EL (cell line): ENCODE measurements at regions not wholly inside any gene's neighbourhood (a gene's known extent, or its start where the extent isn't known, plus 50 kb on each side); places are given as distances from the start of the nearest gene placed in this dataset.

Experiments
- DNase-seq: peaks from one replicate; pipeline ENCODE4 v3.0.0-alpha.2; 2016

DNA sequence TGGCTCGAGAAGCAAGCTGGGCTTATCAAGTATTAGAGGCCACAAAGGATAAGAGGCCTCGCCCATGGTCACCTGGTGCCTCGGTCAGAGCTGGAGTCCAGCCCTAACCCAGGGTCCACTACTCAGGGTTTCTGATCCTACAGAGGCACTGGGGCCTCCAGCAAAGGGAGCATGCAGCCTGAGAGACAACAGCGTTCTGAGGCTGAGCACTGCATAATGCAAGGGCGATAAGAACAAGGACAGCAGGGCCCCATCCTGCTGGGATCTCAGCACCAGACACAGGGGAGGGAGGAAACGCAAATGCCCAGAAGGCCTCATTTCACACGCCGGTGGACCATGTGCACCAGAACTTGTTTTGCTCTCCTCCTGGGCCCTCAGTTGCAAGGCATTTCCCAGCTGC, 63.0 kb downstream of the C5orf15 start:
- DNase-seq = no peak

DNA sequence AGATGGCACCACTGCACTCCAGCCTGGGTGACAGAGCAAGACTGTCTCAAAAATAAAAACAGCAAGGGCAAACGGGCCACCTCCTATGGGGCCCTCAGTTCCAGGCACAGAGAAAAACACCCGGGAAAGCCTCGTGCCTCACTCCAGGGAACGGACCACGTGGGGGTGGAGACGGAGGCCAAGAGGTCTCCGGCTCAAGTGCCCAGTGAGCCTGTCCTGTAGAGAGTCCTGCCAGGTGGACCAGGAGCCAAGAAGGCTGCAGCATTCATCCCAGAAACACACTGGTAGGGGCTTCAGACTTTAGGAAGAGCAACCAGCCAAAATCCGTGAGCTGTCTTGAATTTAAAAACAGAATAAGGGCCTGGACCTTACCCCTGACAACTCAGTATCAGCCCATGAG, 63.8 kb downstream of the C5orf15 start:
- DNase-seq = no peak

DNA sequence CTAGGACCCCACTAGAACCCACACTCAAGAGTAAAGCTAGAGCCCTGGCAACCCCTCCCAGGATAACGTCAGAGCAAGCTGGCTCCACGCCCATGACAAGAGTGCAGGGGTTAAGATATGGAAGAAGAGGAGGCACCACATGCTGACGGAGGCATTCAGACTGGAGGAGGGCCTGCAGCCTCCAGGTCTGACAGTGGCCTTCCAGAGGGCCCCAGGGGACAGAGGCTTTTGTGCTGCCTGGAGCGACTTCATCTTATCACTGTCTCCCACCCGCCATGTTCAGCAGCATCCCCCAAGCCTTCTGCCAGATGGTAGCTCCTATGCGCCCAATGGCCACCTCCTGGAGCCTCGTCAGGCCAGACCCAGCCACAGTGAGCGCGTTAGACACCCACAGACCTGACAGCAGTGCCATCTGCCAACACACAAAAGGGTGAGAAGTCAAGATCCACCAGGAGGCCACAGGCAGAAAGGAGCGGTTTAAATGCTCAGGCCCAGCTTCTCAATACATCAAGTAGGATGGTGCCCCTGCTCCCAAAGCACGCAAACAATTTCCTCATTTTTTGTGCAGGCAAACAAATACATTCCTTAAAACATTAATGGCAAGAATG, 65.8 kb downstream of the C5orf15 start:
- no peak for DNase-seq

DNA sequence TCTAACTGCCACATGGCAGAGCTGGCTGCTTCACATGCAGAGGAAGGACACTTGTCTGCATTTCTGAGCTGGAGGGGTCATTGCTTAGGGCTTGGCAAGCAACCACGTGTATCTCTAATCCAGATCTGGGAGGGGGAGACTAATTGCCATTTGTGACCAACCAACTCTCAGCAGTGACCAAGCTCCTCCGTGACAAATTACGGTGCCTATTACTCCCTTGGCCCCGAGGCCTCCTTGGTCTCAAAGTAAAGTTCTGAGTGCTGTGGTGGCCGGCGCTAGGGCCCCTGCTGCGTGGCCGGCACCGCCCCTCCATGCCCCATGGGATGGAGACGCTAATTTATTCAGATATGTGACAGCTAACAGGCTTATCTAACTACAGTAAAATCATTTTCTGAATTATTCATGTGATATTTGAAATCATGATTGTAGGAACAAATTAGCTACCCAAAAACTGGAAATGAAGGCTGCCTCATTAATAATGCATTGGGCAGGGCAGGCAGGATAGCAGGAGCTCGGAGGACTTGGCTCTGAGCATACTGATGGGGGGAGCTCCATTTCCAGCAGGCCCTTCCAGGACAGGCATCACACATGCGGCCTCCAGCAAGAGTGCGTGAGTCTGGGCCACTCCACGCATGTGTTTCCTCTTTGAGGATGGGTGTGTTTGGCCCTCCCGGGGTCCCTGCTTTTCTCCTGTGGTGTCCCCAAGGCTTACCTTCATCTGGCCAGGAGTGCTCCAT, 67.7 kb downstream of the C5orf15 start:
- DNase-seq = no peak

DNA sequence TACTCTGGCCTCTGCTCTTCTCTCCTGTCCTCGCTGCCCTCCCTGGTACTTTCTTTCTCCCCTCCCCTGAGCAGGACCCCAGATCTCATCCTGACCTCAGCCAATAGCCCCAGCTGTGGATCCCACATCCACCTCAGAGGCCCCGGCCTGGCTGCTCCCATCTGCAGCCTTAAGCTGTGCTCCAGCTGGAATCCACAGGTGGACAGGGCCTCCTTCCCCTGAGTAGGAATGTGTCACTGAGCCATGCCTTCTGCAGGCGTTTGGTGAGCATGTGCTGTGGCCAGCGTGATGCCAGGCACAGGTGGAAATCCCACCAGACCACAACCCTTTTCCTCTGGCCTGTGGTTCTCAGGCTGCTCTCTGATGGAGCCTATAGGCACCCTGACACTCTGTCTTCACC, 68.9 kb downstream of the C5orf15 start:
- DNase-seq = no peak

DNA sequence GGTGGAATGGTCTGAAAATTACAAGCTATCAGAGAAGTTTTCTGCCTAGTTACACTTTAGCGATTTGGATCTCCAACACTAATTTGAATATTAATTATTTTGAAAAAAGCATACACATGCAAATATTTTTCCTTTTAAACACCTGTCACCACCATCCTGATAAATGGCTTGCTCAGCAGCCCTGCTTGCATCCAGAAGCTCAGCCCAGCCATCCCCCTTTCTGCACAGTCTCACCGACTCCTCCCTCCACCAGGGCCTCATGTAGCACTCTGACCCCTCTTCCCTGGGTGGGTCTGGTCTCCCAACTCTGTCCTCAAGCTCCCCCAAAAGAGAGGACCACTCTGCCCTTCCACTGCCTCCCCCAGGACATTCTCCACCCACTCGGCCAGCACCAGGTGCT, 70.0 kb downstream of the C5orf15 start:
- no peak for DNase-seq

DNA sequence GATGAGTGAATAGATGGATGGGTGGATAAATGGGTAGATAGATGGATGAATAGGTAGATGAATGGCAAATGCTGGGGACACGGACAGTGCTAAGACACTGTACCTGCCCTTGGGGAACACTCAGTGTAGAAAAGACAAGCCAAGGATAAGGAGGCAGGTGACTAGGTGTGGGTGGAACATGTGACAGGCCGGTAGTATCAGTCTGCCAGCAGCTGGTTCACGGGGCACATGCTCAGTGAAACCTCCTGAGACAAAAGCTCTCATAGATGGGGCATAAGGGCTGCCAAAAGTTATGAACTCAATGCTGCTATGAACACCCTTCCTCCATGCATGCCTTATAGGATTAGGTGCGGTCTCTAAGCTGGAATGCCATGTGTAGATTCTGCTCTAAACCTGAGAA, 71.0 kb downstream of the C5orf15 start:
- DNase-seq = no peak

DNA sequence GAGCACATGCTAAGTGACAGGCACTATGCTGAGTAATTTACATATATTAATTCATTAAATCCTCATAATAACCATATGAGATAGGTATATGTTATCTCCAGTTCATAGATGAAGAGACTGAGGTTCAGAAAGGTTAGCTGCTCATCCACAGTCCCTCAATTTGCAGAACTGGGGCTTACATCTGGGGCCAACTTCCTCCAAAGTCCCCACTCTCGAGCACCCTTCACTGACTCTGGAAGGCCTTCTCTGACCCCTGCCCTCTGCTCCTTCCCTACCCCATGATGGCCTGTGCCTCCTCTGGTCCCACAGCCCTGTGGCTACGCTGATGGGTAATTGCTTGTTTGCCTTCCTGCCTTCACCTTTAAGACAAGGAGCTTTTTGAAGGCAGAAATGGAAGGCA, 71.6 kb downstream of the C5orf15 start:
- no peak for DNase-seq

DNA sequence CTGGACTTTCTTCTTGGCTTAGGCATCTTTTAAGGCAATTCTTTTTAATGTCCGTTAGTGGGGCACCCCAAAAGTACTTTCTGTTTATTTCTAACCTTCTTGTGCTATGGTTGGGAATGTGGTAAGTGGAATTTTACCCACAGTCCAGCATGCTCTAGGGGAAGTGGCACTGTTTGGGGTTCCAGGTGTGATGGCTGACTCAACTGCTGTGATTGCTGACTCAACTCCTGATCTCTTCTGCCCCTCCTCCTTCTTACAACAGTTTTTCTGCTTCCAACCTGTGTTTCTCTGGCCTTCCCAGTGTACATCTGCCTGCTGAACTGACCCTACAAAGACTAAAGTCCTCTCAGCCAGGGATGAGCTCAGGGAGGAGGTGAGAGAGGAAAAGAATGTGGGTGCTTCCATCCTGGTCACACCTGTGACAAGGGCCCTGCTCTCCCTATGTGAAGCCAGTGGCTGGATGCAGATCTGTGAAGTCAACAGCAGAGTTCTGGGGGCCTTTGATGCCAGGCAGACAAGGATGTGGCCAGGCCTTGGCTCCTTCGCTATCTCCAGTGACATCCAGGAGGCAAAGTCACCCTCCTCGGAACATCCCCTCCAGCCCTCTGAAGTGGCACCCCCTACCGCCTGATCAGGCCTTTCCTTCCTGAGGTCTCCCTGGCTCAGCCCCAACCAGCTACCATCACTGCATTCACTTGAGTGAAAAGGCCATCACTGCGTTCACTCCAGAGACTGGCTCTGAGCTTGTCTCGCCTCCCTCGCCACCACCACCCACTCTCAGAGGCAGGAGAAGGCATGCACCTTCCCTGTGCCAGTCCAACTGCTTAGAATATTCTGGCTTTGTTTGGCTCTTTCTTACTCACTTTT, 72.2 kb downstream of the C5orf15 start:
- no peak for DNase-seq

DNA sequence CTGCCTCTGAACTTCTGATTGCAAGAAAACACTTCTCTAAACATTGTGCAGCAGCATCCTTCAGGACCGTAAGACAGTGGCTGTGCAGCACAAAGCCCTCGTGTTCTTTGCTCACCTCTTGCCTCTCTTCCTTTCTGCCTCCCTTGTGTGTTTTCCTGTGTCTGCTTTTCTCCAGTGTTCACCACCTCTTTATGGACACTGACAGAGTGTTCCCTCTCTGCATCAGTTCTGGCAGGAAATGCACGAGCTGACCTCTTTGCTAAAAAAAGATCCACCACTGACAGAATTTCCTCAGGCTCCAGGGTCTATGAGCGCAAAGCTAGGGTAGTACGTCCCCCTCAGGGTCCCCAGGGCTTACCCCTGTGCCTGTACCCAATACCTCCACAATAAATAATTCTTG, 74.3 kb downstream of the C5orf15 start:
- no peak for DNase-seq

DNA sequence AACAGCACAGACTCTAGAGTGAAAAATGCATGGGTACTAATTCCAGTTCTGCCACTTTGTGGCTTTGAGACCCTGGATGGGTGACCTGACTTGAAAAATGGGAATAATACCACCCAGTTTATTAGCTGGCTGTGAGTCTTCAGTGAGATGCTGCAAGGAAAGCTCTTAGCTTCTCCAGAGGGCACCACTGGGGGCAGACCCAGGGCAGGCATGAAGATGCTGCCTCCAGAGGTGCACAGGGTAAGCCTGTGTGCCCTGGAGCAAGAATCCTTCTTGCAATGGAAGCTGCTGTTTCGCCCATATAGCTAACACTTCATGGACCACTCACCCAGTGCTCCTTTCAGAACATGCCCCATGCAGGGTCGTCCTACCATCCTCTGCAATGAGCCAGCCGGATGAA, 75.7 kb downstream of the C5orf15 start:
- DNase-seq = no peak

DNA sequence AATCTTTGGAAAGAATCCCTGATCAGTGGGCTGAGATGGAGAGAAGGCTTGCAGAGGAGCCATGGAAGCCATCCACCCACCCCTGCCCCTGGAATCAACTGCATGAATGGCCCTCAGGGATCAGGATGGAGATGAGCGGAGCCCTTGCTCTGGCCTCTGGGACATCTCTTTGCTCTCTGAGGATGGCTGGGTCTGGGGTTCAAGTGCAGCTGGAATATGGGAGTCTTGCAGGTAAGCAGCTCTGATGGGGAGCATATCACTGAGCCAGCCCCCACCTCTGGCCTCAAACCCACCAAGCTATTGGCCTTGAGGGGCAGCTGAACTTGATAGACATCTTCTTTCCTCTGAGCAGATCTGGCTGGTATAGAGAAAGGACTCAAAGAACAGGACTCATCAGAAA, 76.1 kb downstream of the C5orf15 start:
- DNase-seq = no peak

DNA sequence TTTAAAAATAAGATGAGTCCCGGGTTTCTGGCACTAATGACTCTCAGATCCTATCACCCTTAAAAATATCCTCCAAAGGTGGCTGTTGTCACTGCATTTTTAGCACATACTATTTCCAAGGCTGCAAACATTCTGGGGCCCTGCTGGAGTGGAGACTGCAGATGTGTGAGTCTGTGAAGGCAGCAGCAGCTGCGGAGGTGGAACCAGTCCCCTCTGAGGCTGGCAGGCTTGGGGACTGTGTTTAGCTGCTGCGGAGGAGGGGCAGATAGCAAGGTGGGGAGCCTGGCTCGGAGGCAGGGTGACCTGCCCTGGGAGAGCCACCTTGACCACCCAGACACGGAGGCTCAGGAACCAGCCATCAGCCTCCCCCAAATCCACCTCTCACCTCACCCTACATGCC, 77.0 kb downstream of the C5orf15 start:
- DNase-seq = no peak

DNA sequence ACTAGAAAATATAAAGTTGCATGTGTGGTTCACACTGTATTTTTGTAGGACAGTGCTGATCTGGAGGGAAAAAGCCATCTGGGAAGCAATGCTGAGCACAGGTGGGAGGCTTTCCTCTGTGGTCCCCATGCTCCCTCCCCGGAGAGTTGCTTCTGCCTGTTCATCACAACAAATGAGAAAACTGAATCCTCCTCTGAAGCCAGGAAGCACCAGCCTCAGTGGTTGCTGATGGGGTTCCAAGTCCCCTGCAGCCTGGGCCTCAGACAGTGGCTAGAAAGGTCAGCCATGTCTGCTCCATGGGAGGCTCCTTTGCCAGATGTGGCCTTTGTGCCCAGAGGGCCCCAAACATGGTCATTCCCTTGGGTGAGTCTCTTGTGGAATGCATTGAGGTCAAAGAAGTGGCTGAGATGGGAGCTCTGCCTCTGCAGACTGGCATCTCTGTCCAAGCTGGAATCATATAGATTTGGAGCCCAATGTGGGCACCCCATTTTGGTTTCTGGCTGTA, 77.6 kb downstream of the C5orf15 start:
- no peak for DNase-seq

DNA sequence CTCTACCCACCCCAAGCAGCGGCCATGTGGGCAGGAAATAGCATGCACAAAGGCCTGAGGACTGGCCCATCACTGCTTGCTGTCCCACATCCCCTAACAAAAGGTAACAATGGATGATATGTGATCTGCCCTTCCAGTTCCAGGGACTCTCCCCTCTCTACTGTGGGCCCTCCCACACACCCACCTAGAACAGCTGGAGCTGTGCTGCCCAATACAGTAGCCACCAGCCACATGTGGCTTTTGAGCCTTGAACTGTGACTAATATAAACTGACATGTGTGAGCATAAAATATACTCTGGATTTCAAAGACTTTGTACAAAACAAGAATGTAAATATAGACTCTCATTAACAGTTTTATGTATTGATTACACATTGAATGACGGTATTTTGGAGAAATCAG, 78.1 kb downstream of the C5orf15 start:
- no peak for DNase-seq

DNA sequence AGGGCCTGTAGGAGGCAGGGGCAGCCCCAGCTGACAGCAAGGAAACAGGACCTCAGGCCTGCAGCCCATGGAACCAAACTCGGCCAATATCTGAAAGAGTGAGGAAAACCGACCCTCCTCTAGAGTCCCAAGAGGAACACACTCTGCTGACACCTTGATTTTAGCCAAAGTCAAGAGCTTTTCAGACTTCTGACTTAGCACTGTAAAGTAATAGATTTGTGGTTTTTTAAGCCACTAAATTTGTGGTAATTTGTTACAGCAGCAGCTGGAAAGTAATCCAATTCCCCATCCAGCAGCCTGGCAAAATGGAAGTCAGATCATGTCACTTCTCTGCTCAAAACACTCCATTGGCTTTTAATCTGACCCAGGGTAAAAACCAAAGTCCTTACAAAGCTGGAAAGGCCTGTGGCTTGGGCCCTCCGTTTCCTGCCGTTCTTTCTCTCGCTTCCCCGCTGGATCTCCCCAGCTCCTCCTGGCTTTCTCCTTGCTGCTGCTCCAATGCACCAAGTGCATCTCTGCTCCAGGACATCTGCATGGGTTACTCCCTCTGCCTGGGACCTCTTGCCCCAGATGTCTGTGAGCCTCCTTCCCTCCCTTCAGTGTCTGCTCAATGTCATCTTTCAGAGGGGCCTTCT, 79.0 kb downstream of the C5orf15 start:
- no peak for DNase-seq

DNA sequence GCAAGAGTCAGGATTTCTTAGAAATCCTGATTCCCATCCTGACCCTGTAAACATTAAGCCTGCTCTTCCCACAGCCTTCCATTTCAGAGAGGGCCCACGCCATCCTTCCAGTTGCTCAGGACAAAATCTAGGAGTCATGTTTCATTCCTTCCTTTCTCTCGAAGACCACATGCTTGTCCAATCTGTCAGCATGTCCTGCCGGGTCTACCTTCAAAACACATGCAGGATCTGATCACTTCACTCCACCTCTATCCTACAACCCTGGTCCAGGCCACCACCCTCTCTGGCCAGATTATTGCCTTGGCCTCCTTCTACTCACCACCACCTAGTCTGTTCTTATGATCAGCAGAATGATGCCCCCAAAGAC, 79.8 kb downstream of the C5orf15 start:
- no peak for DNase-seq

DNA sequence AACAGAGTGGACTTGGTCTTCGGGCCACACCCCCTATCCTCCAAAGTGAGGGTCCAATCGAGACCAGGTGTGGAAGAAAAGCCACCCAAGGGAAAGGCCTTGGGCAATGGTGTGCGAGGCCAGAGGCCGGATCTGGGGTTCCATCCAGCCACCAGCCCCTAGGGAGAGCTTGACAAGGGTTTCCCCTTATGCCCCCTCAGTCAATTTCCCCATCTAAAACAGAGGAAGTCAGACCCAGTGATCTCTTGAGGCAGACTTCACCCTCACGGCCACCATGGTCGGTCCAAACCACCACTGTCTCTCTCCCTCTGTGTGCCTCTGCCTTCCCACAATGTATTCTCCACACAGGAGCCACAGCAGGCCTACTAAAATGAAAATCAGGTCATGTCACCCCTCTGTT, 82.9 kb downstream of the C5orf15 start:
- no peak for DNase-seq

DNA sequence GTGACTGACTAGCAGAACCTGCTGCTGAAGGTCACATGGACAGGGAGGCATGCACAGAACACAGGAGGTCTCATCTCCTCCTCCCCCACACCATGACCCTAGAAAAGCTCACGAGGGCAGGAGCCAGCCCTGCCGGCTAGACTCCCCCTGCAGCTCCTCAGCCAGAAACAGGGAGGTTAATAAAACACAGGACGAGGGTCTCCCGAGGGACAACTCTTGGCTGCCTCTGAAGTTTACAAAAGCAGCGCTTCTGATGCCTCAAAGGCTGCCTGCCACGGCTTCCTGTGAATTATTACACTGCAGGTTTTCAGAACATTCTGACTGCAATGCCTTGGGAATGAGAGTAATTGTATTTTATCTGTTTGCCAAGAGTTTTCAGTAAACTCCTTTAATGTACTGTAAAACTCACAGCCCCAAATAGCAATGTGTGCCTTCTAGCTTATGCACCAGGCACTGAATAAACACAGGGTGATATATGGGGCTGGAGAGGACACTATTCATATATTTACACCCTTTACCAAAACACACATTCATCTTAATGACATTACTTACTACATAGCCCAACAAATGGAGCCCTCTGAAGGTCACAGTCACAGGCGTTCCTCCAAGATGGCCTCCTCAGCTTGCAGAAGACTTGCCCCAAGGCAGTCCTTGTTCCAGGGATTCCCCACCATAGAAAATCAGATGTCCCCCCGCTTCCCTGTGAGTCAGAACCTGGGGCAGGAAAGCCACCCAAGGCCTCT, 83.7 kb downstream of the C5orf15 start:
- no peak for DNase-seq

DNA sequence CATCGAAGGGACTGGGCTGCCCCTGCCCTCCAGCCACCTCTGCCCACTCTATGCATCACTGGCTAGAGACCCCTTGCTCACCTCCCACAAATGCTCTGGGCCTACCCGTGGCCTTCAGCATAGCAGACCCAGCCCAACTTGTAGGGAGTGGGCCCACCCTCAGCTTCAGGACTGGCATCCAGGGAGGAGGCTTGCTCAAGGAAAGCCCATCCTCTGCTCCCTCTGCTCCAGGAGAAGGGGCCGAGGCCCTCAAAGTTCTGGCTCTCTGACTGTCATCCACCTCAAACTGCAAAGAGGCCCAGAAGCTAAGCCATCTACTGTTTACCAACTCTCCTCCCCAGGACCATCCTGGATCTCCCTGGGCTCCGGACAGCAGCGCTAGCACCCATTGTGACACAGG, 84.5 kb downstream of the C5orf15 start:
- DNase-seq = no peak

DNA sequence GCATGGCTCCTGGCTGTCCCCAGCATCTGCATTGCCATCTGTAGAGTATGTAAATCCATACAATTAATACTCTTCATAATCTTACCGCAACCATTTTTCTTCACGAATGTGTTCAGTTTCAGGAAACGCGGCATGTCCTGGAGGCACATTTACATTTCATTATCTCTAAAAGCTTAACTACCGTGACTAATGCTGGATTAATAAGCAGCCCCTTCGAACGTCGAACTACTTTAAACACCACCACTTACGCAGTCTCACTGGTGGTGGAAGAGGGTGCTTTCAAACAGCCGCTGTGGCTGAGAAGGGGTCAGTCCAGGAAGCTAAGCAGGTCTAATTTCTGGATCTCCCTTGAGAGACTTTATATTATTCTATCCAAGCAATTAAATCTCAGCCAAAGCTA, 85.6 kb downstream of the C5orf15 start:
- no peak for DNase-seq

DNA sequence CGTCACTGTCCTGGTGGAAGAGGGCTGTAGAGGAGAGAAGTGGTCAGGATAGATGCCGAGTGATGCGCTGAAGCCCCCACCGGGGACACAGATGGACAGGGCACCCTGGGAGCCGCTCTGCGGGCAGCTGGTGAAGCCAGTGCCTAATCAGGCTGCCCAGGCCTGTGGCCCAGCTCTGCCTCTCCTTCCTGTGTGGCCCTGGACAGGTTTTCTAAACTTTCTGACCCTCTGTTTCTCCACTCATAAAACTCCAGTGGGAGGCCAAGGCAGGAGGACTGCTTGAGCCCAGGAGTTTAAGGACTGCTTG, 86.1 kb downstream of the C5orf15 start:
- no peak for DNase-seq
